GM04504 (cell line): ENCODE measurements at regions not wholly inside any gene's neighbourhood (a gene's known extent, or its start where the extent isn't known, plus 50 kb on each side); places are given as distances from the start of the nearest gene placed in this dataset.
A peak's percentile ranks its signal among the peaks of the same experiment; 100 is the strongest.
"Not testable (repeated sequence)": the region's sequence is repeated elsewhere in the genome, so short reads cannot be mapped to it uniquely, and the experiment has no call there.

Experiments used
- DNase-seq: peaks from one replicate; pipeline ENCODE4 v3.0.0-alpha.2; 2012; ENCODE audit warnings: low read depth

- no peak for DNase-seq
Measured at GRCh38 chr12:74379114-74379513, 158.5 kb upstream of the ATXN7L3B start.

- no peak for DNase-seq
Measured at GRCh38 chr12:74381958-74382357, 155.7 kb upstream of the ATXN7L3B start.

GRCh38 chr12:74382983-74383382 lies 154.7 kb upstream of the ATXN7L3B start:
- no peak for DNase-seq

GRCh38 chr12:74391283-74391682 lies 146.4 kb upstream of the ATXN7L3B start:
- no peak for DNase-seq

DNA sequence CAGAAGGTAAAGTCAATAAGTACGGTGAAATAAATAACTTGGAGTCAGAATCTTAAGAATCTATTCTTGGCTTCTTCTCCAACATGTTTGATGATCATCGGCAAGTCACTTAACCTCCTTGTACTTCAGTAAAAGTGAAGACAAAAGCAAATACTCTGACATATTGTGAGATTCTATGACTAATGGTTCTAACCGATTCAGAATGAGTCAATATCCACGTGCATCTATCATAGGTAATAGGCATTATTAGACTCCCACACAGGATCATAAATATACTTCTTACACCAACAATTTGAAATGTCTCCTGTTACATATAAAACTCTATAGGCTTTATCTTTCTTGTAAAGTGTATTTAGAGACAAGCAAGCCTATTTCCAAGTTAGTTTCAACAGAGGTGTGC lies 144.4 kb upstream of the ATXN7L3B start:
- no peak for DNase-seq

DNA sequence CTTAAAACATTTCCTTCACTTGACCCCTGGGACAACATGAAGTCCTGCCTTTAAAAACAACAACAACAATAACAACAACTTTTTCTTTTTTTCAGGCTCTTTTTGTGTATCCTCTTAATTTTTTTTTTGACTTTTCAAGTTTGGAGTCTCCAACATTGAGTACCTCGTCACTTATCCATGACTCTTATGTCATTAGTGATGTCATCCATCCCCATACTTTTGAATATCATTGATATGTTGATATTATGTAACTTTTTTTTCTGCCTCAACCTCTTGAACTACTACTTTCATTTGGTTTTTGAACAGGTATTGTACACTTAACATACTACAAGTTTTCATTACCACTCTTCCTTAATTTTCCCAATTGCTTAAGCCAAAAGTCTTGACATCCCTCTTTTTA lies 143.0 kb upstream of the ATXN7L3B start:
- DNase-seq, result no peak

- no peak for DNase-seq
Measured at GRCh38 chr12:74401035-74401434, 136.6 kb upstream of the ATXN7L3B start.

- DNase-seq, result no peak
Measured at GRCh38 chr12:74401966-74402365, 135.7 kb upstream of the ATXN7L3B start.

- DNase-seq, result not testable (repeated sequence)
Measured at GRCh38 chr12:74403221-74403470, 134.5 kb upstream of the ATXN7L3B start.

GRCh38 chr12:74408601-74409166 lies 129.0 kb upstream of the ATXN7L3B start:
- DNase-seq, result no peak

DNA sequence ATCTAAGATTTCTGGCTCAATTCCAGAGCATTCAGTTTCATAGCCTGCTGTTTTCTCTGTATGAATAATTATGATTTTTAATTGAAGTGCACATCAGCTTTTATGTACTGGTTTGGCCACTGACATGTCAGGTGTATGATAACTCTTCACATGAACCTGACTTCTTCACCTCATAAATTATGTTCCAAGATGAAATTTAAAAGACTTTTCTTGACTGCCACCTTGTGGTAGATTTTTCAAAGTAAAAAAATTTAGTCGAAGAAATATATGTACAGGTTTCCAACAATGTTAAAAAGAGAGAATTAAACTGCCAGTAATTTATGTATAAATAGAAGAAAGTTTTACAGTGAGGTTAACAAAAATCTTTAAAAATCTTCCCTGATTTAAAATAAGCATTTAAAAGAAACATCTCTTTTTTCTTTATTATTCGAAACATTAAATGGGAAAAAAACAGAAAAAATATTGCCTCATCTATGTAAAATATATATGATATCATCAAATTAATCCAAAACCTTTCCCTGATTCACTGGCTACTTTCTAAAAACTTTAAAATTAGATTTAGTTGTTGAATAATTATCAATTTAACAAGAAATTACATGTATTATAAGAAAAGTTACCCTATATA lies 124.9 kb upstream of the ATXN7L3B start:
- no peak for DNase-seq

DNA sequence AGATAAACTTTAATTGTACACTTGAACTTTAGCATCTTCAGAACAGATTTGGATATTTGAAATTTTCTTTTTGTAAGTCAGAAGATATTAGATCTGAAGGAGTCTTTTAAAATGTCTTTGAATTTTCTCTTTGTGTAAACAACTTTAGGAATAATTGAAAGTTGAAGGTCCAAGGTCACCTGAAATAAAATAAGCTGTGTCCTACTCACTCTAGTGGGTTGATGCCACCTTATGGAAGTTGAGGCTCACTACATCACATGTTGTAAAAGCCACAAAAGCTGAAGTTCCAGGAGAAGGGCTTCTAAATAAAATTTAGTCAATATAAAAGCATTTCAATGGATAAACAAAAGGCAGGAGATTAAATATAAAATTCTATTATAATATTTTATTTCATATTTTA lies 122.0 kb upstream of the ATXN7L3B start:
- no peak for DNase-seq

DNA sequence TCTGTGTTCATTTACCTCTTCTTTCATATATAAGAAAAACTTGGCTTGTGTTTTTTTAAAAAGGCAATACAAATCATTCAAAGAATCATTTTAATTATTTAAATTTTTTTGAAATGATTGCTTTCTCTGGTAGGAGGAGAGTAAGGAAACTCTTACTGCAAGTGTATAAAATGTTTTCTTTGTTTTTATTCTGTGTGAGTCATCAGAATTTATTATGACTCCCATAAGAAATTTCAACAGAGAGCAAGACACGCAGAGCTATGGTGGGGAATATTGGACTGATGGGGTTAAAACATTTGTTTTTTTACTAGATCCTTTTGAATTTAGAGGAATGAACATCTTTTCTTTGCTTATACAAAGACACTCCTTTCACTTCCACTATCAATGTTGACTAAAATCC lies 119.1 kb upstream of the ATXN7L3B start:
- DNase-seq, result no peak

DNA sequence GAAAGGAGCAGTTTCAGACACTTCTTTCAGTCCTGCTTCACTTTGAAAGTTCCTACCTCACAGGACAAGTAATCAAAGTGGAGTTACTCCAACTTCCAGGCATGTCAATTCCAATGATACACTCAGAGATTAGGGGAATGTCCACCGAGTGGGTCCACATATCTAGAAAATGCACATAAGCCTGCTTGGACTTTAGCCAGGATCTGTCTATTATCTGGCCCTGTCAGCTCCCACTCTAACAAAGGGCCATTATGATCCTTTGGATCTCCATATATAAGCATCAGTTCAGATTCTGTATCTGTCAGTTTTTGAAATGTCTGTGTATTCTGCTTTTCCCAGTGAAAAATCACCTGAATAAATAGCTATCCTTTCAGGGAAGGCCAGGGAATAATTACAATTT lies 112.9 kb upstream of the ATXN7L3B start:
- DNase-seq, result no peak

GRCh38 chr12:74426091-74426490 lies 111.5 kb upstream of the ATXN7L3B start:
- DNase-seq, result no peak

- DNase-seq, result no peak
Measured at GRCh38 chr12:74429535-74429934, 108.1 kb upstream of the ATXN7L3B start.

DNA sequence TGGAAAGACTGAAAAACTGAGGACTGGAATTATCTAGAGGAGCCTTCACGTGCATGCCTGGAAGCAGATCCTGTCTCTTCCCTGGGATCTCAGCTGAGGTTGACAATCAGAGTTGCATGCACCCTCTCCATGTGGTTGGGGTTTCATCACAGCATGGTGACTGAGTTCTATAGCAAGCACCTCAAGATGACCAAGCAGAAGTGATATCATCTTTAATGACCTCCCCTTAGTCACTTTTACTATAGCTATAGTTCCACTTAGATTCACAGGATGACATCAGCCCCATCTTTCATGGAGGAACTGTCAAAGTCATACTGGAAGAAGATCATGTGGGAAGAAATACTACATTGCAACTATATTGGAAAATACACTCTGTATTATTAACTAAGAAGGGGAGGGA lies 105.8 kb upstream of the ATXN7L3B start:
- no peak for DNase-seq

GRCh38 chr12:74440469-74440868 lies 97.2 kb upstream of the ATXN7L3B start:
- DNase-seq, result no peak

- DNase-seq, result no peak
Measured at GRCh38 chr12:74441872-74442271, 95.8 kb upstream of the ATXN7L3B start.

GRCh38 chr12:74446466-74446865 lies 91.2 kb upstream of the ATXN7L3B start:
- DNase-seq, result no peak

- peak; percentile 20 for DNase-seq
Measured at GRCh38 chr12:74449872-74450271, 87.8 kb upstream of the ATXN7L3B start.

- no peak for DNase-seq
Measured at GRCh38 chr12:74454109-74454508, 83.5 kb upstream of the ATXN7L3B start.

DNA sequence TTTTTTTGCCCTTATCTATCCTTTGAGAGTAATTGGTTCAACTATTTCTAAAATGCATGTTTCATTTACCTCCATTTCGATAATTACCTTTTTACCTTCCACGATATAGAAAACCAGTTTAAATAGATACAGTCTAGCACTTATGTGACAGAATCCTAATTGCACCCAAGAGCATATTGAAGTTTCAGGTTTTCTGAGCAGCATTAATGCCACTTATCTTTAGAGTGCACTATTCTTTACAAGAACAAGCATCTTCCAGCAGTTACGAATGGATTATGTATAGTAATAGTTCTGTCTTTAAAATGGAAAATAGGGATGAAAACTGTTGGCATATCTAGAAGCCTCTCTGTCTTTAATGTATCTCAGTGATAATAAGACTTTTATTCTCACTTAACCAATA lies 82.2 kb upstream of the ATXN7L3B start:
- no peak for DNase-seq

GRCh38 chr12:74456431-74456830 lies 81.2 kb upstream of the ATXN7L3B start:
- DNase-seq, result no peak

DNA sequence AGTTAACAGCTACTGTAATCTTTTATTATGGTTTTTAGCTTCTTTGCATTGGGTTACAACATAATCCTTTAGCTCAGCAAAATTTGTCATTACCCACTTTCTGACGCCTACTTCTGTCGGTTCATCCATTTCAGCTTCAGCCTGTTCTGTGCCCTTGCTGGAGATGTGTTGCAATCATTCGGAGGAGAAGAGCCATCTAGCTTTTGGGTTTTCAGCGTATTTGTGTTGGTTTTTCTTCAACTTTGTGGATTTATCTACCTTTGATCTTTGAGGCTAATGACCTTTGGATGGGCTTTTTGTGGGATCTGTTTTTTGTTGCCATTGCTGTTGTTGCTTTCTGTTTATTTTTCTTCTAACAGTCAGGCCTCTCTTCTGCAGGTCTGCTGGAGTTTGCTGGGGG lies 69.2 kb upstream of the ATXN7L3B start:
- no peak for DNase-seq
